ENCODE measurements at regions not wholly inside any gene's neighbourhood (a gene's known extent, or its start where the extent isn't known, plus 50 kb on each side); places are given as distances from the start of the nearest gene placed in this dataset.

DNA sequence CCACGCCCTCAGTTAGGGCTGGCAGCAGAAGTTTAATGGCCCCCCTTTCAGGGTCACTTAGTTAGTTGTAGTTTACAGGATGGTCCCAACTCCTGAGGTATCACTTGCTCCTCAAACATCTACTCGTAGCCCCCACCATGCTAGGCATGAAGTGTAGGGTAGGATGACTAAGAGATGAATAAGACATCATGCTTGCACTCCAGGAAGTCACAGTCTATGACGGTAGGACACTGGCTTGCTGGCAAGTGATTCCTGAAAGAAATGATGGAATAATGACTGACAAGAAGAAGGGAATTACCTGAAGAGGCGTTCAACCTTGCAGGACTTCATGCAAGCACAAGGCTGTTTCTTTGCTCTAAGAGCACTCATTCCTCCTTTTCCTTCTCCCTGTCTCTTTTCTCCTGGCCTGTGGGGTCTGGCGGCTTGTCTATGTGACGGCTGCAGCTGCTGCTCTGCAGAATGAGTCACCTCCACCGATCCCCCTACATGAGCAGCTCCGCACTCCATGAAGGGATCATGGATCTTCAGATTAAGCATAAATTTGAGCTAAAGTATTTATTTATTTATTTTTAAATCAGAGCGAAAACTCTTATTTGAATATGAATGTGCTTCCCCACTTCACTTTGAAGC lies 82.9 kb upstream of the BOC start:
- intact Hi-C loops (cut with micrococcal nuclease), result no loop called here
- no peaks in the 10 kb centered on the region for H3K36me3 ChIP-seq
- TF ChIP-seq, protein P1, sequence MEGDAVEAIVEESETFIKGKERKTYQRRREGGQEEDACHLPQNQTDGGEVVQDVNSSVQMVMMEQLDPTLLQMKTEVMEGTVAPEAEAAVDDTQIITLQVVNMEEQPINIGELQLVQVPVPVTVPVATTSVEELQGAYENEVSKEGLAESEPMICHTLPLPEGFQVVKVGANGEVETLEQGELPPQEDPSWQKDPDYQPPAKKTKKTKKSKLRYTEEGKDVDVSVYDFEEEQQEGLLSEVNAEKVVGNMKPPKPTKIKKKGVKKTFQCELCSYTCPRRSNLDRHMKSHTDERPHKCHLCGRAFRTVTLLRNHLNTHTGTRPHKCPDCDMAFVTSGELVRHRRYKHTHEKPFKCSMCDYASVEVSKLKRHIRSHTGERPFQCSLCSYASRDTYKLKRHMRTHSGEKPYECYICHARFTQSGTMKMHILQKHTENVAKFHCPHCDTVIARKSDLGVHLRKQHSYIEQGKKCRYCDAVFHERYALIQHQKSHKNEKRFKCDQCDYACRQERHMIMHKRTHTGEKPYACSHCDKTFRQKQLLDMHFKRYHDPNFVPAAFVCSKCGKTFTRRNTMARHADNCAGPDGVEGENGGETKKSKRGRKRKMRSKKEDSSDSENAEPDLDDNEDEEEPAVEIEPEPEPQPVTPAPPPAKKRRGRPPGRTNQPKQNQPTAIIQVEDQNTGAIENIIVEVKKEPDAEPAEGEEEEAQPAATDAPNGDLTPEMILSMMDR (IDR thresholded peaks at IDR 0.05; ENCODE audit: borderline replicate concordance), result no peak
- H3K4me1 ChIP-seq, result no peaks in the 10 kb centered on the region
- H3K27ac ChIP-seq (replicated peaks), result no peak overlapping the region
- H3K4me3 ChIP-seq, result no peak overlapping the region
- no peak for DNase-seq
- no peaks in the 10 kb centered on the region for H3K27me3 ChIP-seq (ENCODE audit: low read depth)
- no peaks in the 10 kb centered on the region for H3K9me3 ChIP-seq (replicated peaks)

DNA sequence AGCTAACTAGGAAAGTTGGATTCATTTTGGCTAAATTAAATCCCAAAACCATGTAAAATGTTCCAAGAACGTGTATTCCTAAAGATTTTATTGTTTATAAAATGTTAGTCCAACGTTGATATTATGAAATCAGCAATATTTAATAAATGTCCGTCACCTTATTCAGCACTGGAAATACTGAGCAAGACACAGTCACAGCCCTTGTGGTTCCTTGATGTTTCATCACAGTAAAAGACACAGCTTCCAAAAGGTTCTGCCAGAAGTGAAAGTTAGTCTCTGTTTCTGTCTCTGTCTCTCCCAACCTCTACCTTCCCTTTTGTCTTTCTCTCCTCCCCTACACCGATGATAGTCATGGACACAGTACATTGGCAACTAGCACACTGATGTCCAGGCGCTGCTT lies 82.2 kb upstream of the BOC start:
- H3K4me1 ChIP-seq, result no peaks in the 10 kb centered on the region
- no peak overlapping the region for H3K27ac ChIP-seq (replicated peaks)
- no peak overlapping the region for H3K4me3 ChIP-seq
- no peaks in the 10 kb centered on the region for H3K27me3 ChIP-seq (ENCODE audit: low read depth)
- intact Hi-C loops (cut with micrococcal nuclease), result no loop called here
- TF ChIP-seq, protein P1 (IDR thresholded peaks at IDR 0.05; ENCODE audit: borderline replicate concordance), result no peak
- H3K9me3 ChIP-seq (replicated peaks), result no peaks in the 10 kb centered on the region
- H3K36me3 ChIP-seq, result no peaks in the 10 kb centered on the region
- no peak for DNase-seq

DNA sequence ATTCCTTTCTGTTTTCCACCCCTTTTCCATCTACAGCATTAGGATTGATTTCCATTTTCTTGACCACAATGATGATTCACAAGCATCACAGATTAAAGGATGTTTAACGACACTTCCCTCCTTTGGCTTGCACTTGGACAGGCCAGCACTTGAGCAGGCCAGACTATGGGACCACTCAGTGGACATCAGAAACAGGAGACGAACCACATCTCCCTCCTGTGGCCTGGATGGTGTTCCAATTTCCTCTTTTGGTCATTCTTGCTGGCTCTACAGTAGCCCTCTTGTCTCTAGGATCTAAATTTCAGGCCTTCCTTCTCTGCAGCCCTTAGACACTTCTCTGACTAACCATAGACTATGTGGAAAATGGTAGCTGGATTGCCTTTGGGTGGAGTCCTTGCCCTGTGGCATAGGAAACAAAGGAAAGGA lies 78.8 kb upstream of the BOC start:
- Histone ChIP-seq H3K4me3 (no peak overlapping the region), H3K27ac (replicated peaks) (no peak overlapping the region), H3K9me3 (replicated peaks) (no peaks in the 10 kb centered on the region), H3K36me3 (no peaks in the 10 kb centered on the region), H3K4me1 (no peaks in the 10 kb centered on the region), H3K27me3 (ENCODE audit: low read depth) (no peaks in the 10 kb centered on the region)
- intact Hi-C loops (cut with micrococcal nuclease), result loop anchor here (10.0 kb wide), 1 partner anchor 78 kb away; no protein-coding TSS in a partner anchor
- DNase-seq, result no peak
- TF ChIP-seq, protein P1 (IDR thresholded peaks at IDR 0.05; ENCODE audit: borderline replicate concordance), result no peak

DNA sequence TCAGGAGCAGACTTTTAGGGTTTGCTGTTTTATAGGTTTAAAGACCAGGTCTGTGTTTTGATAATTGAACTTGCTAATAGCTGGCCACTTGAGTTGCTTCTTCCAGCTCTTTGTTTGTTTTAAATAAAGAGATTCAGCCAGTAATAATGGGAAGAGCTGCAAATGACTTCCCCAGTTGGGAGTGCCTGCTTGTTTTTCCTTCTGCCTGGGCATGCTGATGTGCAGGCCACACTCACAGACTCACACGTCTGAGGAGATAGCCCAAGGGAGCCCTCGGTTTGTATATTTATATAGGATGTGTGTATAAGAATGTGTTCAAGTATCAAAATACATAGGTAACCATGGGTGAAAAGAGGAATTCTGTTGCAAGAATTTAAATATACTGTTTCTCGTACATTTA lies 78.2 kb upstream of the BOC start:
- no peaks in the 10 kb centered on the region for H3K4me1 ChIP-seq
- no peaks in the 10 kb centered on the region for H3K27me3 ChIP-seq (ENCODE audit: low read depth)
- no peak overlapping the region for H3K27ac ChIP-seq (replicated peaks)
- intact Hi-C loops (cut with micrococcal nuclease), result loop anchor here (10.0 kb wide), 1 partner anchor 78 kb away; no protein-coding TSS in a partner anchor
- peaks cover 4% of the 10 kb centered on the region for H3K9me3 ChIP-seq (replicated peaks)
- H3K36me3 ChIP-seq, result no peaks in the 10 kb centered on the region
- no peak for DNase-seq
- TF ChIP-seq, protein P1 (IDR thresholded peaks at IDR 0.05; ENCODE audit: borderline replicate concordance), result no peak
- no peak overlapping the region for H3K4me3 ChIP-seq

DNA sequence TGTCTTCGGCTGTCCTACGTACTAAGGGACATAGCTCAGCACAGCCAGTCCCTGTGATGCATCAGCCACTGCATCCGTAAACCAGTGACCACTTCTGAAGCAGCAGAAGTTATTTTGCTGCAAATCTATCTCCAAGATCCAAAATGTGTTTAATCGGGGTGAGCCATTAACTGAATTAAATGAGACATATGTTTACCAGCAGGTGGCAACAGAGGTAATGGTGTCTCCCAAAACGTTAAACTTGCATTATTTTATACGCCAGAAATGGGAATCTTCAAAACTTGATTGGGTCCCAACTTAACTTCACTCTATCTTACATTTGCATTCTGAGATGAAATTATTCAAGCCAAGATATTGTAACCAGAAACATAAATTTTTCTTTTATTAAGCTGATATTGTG lies 75.3 kb upstream of the BOC start:
- Histone ChIP-seq H3K27me3 (ENCODE audit: low read depth) (no peaks in the 10 kb centered on the region), H3K36me3 (no peaks in the 10 kb centered on the region), H3K27ac (replicated peaks) (no peak overlapping the region), H3K4me1 (no peaks in the 10 kb centered on the region), H3K9me3 (replicated peaks) (peaks cover 4% of the 10 kb centered on the region), H3K4me3 (no peak overlapping the region)
- TF ChIP-seq, protein P1 (IDR thresholded peaks at IDR 0.05; ENCODE audit: borderline replicate concordance), result peak; percentile 70
- no peak for DNase-seq
- intact Hi-C loops (cut with micrococcal nuclease), result loop anchor here (2.0 to 10.0 kb wide), 2 partner anchors 81 to 153 kb away; no protein-coding TSS in a partner anchor

All from left ventricle myocardium inferior (tissue), 1 donor.